GM23338 (cell line): ENCODE measurements at regions not wholly inside any gene's neighbourhood (a gene's known extent, or its start where the extent isn't known, plus 50 kb on each side); places are given as distances from the start of the nearest gene placed in this dataset.

ENCODE experiments used
- ATAC-seq: fragments of 200-7000 bp; cut with Tn5 transposase; 3 replicates; pipeline ENCODE4 v1.9.1; 2020
- DNase-seq: peaks from one replicate; pipeline ENCODE4 v3.0.0-alpha.2; 2015; ENCODE audit warnings: low spot score
- H2AFZ ChIP-seq: fragments of 200-600 bp; sonication (generic); 2 replicates; pipeline ENCODE4 v1.8.0; 2016; ENCODE audit warnings: antibody characterized with exemption, mild to moderate bottlenecking, moderate library complexity
- H3F3A ChIP-seq: fragments of 200-600 bp; sonication (generic); replicated peaks from 2 replicates; pipeline ENCODE4 v1.8.0; 2017; ENCODE audit warnings: antibody characterized with exemption, mixed run types, low read depth
- H3K27ac ChIP-seq: fragments of 200-600 bp; sonication (generic); 2 replicates; pipeline ENCODE4 v1.6.1; 2016; ENCODE audit warnings: low read depth
- H3K27me3 ChIP-seq: fragments of 200-600 bp; sonication (generic); 2 replicates; pipeline ENCODE4 v1.8.0; 2016; ENCODE audit warnings: mild to moderate bottlenecking, mixed run types, moderate library complexity; ENCODE audit not compliant: insufficient read depth
- H3K36me3 ChIP-seq: fragments of 200-600 bp; sonication (generic); 2 replicates; pipeline ENCODE4 v1.8.0; 2016; ENCODE audit warnings: mild to moderate bottlenecking; ENCODE audit not compliant: insufficient read depth
- H3K4me1 ChIP-seq: fragments of 200-600 bp; sonication (generic); 2 replicates; pipeline ENCODE4 v1.8.0; 2016; ENCODE audit warnings: mild to moderate bottlenecking, moderate library complexity; ENCODE audit not compliant: insufficient read depth
- H3K4me2 ChIP-seq: fragments of 200-600 bp; sonication (generic); 2 replicates; pipeline ENCODE4 v1.7.1; 2017; ENCODE audit warnings: mixed run types
- H3K4me3 ChIP-seq: fragments of 200-600 bp; sonication (generic); 2 replicates; pipeline ENCODE4 v1.6.1; 2016; ENCODE audit warnings: mixed run types
- H3K79me2 ChIP-seq: fragments of 200-600 bp; sonication (generic); replicated peaks from 2 replicates; pipeline ENCODE4 v1.8.0; 2017; ENCODE audit warnings: mild to moderate bottlenecking; ENCODE audit not compliant: insufficient read depth
- H3K9me2 ChIP-seq: fragments of 200-600 bp; sonication (generic); 2 replicates; pipeline ENCODE4 v1.8.0; 2017; ENCODE audit not compliant: insufficient read depth
- H4K20me1 ChIP-seq: fragments of 200-600 bp; sonication (generic); replicated peaks from 2 replicates; pipeline ENCODE4 v1.8.0; 2017; ENCODE audit warnings: mild to moderate bottlenecking; ENCODE audit not compliant: insufficient read depth
- H3K27ac Mint-ChIP-seq: 2 replicates; pipeline ENCODE4 v1.8.0; 2020; ENCODE audit warnings: inconsistent platforms, mild to moderate bottlenecking, moderate library complexity, mixed read lengths
- H3K27me3 Mint-ChIP-seq: 3 replicates; pipeline ENCODE4 v1.8.0; 2022; ENCODE audit warnings: low read depth, mild to moderate bottlenecking, moderate library complexity, mixed read lengths, inconsistent platforms; ENCODE audit not compliant: insufficient read depth, poor library complexity
- H3K36me3 Mint-ChIP-seq: 3 replicates; pipeline ENCODE4 v1.8.0; 2021; ENCODE audit warnings: low read depth, mild to moderate bottlenecking, inconsistent platforms, moderate library complexity, mixed read lengths
- H3K4me1 Mint-ChIP-seq: 3 replicates; pipeline ENCODE4 v1.8.0; 2020; ENCODE audit warnings: mild to moderate bottlenecking, inconsistent platforms, mixed read lengths
- H3K4me3 Mint-ChIP-seq: 3 replicates; pipeline ENCODE4 v1.8.0; 2021; ENCODE audit warnings: moderate library complexity, mild to moderate bottlenecking, inconsistent platforms, mixed read lengths
- H3K9me3 Mint-ChIP-seq: 3 replicates; pipeline ENCODE4 v1.8.0; 2020; ENCODE audit warnings: moderate library complexity, mild to moderate bottlenecking, inconsistent platforms, mixed read lengths
- CREB1 ChIP-seq: fragments of 250-450 bp; sonication (Bioruptor Pico); IDR thresholded peaks from 2 replicates; pipeline ENCODE4 v1.5.0; 2020; ENCODE audit warnings: low read depth, mild to moderate bottlenecking, moderate library complexity
- EZH2 ChIP-seq: fragments of 200-600 bp; sonication (generic); IDR thresholded peaks from one replicate; pipeline ENCODE4 v1.8.0; 2017; ENCODE audit warnings: antibody characterized with exemption, mild to moderate bottlenecking, low read depth; ENCODE audit not compliant: unreplicated experiment
- EZH2phosphoT487 ChIP-seq: fragments of 200-600 bp; sonication (generic); IDR thresholded peaks from one replicate; pipeline ENCODE4 v1.8.1; 2018; ENCODE audit warnings: antibody characterized with exemption; ENCODE audit not compliant: unreplicated experiment
- JUNB ChIP-seq: IDR thresholded peaks from one replicate; pipeline ENCODE4 v1.6.1; 2016; ENCODE audit warnings: antibody characterized with exemption; ENCODE audit not compliant: unreplicated experiment
- NANOG ChIP-seq: IDR thresholded peaks from 2 replicates; pipeline ENCODE4 v1.6.1; 2016; ENCODE audit warnings: antibody characterized with exemption, borderline replicate concordance
- POLR2AphosphoS5 ChIP-seq: IDR thresholded peaks from 2 replicates; pipeline ENCODE4 v1.6.1; 2016; ENCODE audit warnings: antibody characterized with exemption, low read depth
- STAT1 ChIP-seq: IDR thresholded peaks from one replicate; pipeline ENCODE4 v1.6.1; 2016; ENCODE audit warnings: antibody characterized with exemption; ENCODE audit not compliant: unreplicated experiment
- ZNF114 ChIP-seq: fragments of 250-450 bp; sonication (Bioruptor Pico); IDR thresholded peaks from 2 replicates; pipeline ENCODE4 v1.5.0; 2020; ENCODE audit warnings: mild to moderate bottlenecking, moderate library complexity
- ZNF331 ChIP-seq: fragments of 250-450 bp; sonication (Bioruptor Pico); IDR thresholded peaks from 2 replicates; pipeline ENCODE4 v1.5.0; 2020; ENCODE audit warnings: low read depth, mild to moderate bottlenecking, moderate library complexity
- TF ChIP-seq, protein P1 (sequence below), 2 experiments: fragments of 200-600 bp in 1 of 2; sonication (generic) in 1 of 2; conservative IDR thresholded peaks; 2 replicates each; pipeline versions ENCODE4 v1.5.1 to v1.6.1; 2016 to 2017; ENCODE audit warnings: antibody characterized with exemption in 2 of 2, low read depth in 2 of 2, mild to moderate bottlenecking in 2 of 2, moderate library complexity in 1 of 2
- TF ChIP-seq, protein P2 (sequence below): IDR thresholded peaks from one replicate; pipeline ENCODE4 v1.6.1; 2018; ENCODE audit warnings: antibody characterized with exemption; ENCODE audit not compliant: unreplicated experiment
- TF ChIP-seq, protein P3 (sequence below): IDR thresholded peaks from 2 replicates; pipeline ENCODE4 v1.6.1; 2016; ENCODE audit warnings: antibody characterized with exemption
- TF ChIP-seq, protein P4 (sequence below): fragments of 250-450 bp; sonication (Bioruptor Pico); IDR thresholded peaks from 2 replicates; pipeline ENCODE4 v1.5.0; 2020; ENCODE audit warnings: mild to moderate bottlenecking, moderate library complexity

DNA sequence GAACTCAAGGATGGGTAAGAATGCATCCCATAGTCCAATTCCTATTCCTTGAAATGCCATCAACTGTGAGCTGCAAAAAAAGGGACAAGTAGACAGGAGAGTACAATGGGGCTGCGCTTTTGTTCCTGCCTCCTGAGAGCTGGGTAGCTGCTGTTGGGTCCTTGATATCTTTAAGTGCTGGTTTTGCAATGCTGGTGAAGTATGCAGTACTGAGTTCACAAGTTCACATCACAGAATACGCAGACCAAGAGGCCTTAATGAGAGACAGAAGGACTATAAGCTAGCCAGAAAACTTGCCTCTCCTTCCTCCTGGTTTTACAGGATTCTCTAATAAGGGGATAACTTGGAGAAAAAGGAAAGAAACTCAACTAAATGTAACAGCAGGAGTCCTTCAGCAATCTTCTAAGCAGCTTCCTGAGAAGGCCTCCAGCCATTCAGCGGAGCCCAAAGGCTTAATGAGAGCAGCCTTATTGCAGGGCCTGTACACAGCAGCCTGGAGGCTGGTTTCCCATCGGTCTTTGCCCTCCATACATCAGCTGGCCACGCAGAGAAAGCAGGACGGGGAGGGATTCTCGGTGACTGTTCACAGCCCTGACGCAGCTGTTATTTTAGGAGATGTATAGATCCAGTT, 293.1 kb downstream of the CDCA7 start:
- H3F3A ChIP-seq: no peaks in the 10 kb centered on the region
- no peaks in the 10 kb centered on the region for H3K27me3 Mint-ChIP-seq
- H4K20me1 ChIP-seq: no peaks in the 10 kb centered on the region
- H3K36me3 ChIP-seq: 0 out of 2 replicates have a peak, but pooled peaks cover 6% of the 10 kb centered on the region
- H3K4me1 ChIP-seq: peaks cover 4% of the 10 kb centered on the region
- H3K9me2 ChIP-seq: no peaks in the 10 kb centered on the region
- no peak overlapping the region for H3K4me3 ChIP-seq
- no peaks in the 10 kb centered on the region for H3K79me2 ChIP-seq
- H3K27me3 ChIP-seq: no peaks in the 10 kb centered on the region
- no peak overlapping the region for H3K27ac Mint-ChIP-seq
- peaks cover 5% of the 10 kb centered on the region for H3K4me1 Mint-ChIP-seq
- DNase-seq (no peak), ATAC-seq (no peak)
- no peaks in the 10 kb centered on the region for H3K36me3 Mint-ChIP-seq
- no peak overlapping the region for H3K4me2 ChIP-seq
- H2AFZ ChIP-seq: no peak overlapping the region
- no peak overlapping the region for H3K4me3 Mint-ChIP-seq
- no peaks in the 10 kb centered on the region for H3K9me3 Mint-ChIP-seq
- no peak overlapping the region for H3K27ac ChIP-seq
- no peak for TF ChIP-seq EZH2
- TF ChIP-seq NANOG: no peak
- TF ChIP-seq, protein P1, sequence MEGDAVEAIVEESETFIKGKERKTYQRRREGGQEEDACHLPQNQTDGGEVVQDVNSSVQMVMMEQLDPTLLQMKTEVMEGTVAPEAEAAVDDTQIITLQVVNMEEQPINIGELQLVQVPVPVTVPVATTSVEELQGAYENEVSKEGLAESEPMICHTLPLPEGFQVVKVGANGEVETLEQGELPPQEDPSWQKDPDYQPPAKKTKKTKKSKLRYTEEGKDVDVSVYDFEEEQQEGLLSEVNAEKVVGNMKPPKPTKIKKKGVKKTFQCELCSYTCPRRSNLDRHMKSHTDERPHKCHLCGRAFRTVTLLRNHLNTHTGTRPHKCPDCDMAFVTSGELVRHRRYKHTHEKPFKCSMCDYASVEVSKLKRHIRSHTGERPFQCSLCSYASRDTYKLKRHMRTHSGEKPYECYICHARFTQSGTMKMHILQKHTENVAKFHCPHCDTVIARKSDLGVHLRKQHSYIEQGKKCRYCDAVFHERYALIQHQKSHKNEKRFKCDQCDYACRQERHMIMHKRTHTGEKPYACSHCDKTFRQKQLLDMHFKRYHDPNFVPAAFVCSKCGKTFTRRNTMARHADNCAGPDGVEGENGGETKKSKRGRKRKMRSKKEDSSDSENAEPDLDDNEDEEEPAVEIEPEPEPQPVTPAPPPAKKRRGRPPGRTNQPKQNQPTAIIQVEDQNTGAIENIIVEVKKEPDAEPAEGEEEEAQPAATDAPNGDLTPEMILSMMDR (conservative IDR thresholded peaks at IDR 0.05; ENCODE audit: low read depth in 2 of 2): no peak
- no peak for TF ChIP-seq CREB1
- TF ChIP-seq, protein P2, sequence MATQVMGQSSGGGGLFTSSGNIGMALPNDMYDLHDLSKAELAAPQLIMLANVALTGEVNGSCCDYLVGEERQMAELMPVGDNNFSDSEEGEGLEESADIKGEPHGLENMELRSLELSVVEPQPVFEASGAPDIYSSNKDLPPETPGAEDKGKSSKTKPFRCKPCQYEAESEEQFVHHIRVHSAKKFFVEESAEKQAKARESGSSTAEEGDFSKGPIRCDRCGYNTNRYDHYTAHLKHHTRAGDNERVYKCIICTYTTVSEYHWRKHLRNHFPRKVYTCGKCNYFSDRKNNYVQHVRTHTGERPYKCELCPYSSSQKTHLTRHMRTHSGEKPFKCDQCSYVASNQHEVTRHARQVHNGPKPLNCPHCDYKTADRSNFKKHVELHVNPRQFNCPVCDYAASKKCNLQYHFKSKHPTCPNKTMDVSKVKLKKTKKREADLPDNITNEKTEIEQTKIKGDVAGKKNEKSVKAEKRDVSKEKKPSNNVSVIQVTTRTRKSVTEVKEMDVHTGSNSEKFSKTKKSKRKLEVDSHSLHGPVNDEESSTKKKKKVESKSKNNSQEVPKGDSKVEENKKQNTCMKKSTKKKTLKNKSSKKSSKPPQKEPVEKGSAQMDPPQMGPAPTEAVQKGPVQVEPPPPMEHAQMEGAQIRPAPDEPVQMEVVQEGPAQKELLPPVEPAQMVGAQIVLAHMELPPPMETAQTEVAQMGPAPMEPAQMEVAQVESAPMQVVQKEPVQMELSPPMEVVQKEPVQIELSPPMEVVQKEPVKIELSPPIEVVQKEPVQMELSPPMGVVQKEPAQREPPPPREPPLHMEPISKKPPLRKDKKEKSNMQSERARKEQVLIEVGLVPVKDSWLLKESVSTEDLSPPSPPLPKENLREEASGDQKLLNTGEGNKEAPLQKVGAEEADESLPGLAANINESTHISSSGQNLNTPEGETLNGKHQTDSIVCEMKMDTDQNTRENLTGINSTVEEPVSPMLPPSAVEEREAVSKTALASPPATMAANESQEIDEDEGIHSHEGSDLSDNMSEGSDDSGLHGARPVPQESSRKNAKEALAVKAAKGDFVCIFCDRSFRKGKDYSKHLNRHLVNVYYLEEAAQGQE: no peak
- TF ChIP-seq JUNB: no peak
- TF ChIP-seq, protein P3, sequence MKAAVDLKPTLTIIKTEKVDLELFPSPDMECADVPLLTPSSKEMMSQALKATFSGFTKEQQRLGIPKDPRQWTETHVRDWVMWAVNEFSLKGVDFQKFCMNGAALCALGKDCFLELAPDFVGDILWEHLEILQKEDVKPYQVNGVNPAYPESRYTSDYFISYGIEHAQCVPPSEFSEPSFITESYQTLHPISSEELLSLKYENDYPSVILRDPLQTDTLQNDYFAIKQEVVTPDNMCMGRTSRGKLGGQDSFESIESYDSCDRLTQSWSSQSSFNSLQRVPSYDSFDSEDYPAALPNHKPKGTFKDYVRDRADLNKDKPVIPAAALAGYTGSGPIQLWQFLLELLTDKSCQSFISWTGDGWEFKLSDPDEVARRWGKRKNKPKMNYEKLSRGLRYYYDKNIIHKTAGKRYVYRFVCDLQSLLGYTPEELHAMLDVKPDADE: no peak
- TF ChIP-seq STAT1: no peak
- no peak for TF ChIP-seq ZNF331 (CRISPR knock-in tag)
- no peak for TF ChIP-seq EZH2phosphoT487
- no peak for TF ChIP-seq ZNF114
- TF ChIP-seq POLR2AphosphoS5: no peak
- TF ChIP-seq, protein P4, sequence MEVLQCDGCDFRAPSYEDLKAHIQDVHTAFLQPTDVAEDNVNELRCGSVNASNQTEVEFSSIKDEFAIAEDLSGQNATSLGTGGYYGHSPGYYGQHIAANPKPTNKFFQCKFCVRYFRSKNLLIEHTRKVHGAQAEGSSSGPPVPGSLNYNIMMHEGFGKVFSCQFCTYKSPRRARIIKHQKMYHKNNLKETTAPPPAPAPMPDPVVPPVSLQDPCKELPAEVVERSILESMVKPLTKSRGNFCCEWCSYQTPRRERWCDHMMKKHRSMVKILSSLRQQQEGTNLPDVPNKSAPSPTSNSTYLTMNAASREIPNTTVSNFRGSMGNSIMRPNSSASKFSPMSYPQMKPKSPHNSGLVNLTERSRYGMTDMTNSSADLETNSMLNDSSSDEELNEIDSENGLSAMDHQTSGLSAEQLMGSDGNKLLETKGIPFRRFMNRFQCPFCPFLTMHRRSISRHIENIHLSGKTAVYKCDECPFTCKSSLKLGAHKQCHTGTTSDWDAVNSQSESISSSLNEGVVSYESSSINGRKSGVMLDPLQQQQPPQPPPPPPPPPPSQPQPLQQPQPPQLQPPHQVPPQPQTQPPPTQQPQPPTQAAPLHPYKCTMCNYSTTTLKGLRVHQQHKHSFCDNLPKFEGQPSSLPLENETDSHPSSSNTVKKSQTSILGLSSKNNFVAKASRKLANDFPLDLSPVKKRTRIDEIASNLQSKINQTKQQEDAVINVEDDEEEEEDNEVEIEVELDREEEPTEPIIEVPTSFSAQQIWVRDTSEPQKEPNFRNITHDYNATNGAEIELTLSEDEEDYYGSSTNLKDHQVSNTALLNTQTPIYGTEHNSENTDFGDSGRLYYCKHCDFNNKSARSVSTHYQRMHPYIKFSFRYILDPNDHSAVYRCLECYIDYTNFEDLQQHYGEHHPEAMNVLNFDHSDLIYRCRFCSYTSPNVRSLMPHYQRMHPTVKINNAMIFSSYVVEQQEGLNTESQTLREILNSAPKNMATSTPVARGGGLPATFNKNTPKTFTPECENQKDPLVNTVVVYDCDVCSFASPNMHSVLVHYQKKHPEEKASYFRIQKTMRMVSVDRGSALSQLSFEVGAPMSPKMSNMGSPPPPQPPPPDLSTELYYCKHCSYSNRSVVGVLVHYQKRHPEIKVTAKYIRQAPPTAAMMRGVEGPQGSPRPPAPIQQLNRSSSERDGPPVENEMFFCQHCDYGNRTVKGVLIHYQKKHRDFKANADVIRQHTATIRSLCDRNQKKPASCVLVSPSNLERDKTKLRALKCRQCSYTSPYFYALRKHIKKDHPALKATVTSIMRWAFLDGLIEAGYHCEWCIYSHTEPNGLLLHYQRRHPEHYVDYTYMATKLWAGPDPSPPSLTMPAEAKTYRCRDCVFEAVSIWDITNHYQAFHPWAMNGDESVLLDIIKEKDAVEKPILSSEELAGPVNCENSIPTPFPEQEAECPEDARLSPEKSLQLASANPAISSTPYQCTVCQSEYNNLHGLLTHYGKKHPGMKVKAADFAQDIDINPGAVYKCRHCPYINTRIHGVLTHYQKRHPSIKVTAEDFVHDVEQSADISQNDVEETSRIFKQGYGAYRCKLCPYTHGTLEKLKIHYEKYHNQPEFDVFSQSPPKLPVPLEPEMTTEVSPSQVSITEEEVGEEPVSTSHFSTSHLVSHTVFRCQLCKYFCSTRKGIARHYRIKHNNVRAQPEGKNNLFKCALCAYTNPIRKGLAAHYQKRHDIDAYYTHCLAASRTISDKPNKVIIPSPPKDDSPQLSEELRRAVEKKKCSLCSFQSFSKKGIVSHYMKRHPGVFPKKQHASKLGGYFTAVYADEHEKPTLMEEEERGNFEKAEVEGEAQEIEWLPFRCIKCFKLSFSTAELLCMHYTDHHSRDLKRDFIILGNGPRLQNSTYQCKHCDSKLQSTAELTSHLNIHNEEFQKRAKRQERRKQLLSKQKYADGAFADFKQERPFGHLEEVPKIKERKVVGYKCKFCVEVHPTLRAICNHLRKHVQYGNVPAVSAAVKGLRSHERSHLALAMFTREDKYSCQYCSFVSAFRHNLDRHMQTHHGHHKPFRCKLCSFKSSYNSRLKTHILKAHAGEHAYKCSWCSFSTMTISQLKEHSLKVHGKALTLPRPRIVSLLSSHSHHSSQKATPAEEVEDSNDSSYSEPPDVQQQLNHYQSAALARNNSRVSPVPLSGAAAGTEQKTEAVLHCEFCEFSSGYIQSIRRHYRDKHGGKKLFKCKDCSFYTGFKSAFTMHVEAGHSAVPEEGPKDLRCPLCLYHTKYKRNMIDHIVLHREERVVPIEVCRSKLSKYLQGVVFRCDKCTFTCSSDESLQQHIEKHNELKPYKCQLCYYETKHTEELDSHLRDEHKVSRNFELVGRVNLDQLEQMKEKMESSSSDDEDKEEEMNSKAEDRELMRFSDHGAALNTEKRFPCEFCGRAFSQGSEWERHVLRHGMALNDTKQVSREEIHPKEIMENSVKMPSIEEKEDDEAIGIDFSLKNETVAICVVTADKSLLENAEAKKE (CRISPR knock-in tag): no peak
